Dendritic cell treated with granulocyte-macrophage colony-stimulating factor and Interleukin-4, amounts not matched to agents 40 ng/mL and 50 ng/mL, for 4 days (primary cell): ENCODE measurements at regions not wholly inside any gene's neighbourhood (a gene's known extent, or its start where the extent isn't known, plus 50 kb on each side); places are given as distances from the start of the nearest gene placed in this dataset.

Experiments
- H3K27ac Mint-ChIP-seq: one replicate; pipeline ENCODE4 v1.8.0; 2022; ENCODE audit warnings: mild to moderate bottlenecking, mixed read lengths
- H3K27me3 Mint-ChIP-seq: one replicate; pipeline ENCODE4 v1.8.0; 2022; ENCODE audit warnings: mild to moderate bottlenecking, mixed read lengths
- H3K36me3 Mint-ChIP-seq: one replicate; pipeline ENCODE4 v1.8.0; 2022; ENCODE audit warnings: low read depth, mixed read lengths
- H3K4me1 Mint-ChIP-seq: one replicate; pipeline ENCODE4 v1.8.0; 2022; ENCODE audit warnings: low read depth, mixed read lengths
- H3K4me3 Mint-ChIP-seq: one replicate; pipeline ENCODE4 v1.8.0; 2022; ENCODE audit warnings: mild to moderate bottlenecking, moderate library complexity, mixed read lengths
- H3K9me3 Mint-ChIP-seq: one replicate; pipeline ENCODE4 v1.8.0; 2022; ENCODE audit warnings: mixed read lengths
- intact Hi-C: fragments of 100-400 bp; cut with micrococcal nuclease; formaldehyde crosslinking; loops from one replicate; pipeline ENCODE4 v1.15.0; 2022

DNA sequence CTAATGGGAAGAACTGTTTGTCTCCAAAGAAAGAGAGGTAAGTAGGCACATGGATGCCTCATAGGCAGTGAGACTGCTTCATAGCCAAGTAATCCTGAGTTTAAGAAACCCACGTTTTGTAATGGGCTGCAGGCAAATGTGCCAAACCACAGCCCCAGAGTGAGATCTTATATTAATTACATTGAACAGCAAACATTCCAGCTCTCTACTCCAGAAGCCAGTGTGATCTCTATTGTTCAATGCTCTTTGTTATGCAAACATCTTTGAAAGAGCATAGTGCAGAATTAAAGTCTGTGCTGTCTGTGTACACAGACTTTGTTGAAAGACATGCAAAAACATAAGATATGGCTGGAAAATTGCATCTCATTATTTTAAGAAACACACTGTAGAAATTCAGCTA is 720.8 kb upstream of the REG3G start:
- no peak overlapping the region for H3K4me3 Mint-ChIP-seq
- no peaks in the 10 kb centered on the region for H3K36me3 Mint-ChIP-seq
- H3K9me3 Mint-ChIP-seq: no peaks in the 10 kb centered on the region
- no peaks in the 10 kb centered on the region for H3K27me3 Mint-ChIP-seq
- H3K27ac Mint-ChIP-seq: no peak overlapping the region
- intact Hi-C loops: no loop called here
- H3K4me1 Mint-ChIP-seq: no peaks in the 10 kb centered on the region

DNA sequence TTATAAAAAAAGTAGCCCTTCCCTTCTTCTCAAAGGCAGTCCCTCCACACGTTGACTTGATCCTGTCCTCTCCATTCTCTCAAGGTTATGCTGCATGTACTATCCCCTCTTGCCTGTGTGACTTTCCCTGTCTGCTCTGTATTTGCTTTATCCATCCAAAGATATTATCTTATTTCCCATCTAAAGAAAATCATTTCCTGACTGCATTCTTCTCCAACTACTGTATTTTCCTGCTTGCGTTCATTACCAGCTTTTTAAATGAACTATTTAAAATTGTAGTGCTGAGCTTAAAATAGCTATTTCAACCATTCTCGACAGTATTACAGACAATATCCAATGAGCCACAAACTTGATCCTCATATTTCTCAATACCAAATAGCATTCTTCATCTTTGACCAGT is 716.0 kb upstream of the REG3G start:
- H3K27ac Mint-ChIP-seq: no peak overlapping the region
- intact Hi-C loops: no loop called here
- H3K36me3 Mint-ChIP-seq: no peaks in the 10 kb centered on the region
- no peaks in the 10 kb centered on the region for H3K4me1 Mint-ChIP-seq
- H3K27me3 Mint-ChIP-seq: no peaks in the 10 kb centered on the region
- no peaks in the 10 kb centered on the region for H3K9me3 Mint-ChIP-seq
- H3K4me3 Mint-ChIP-seq: no peak overlapping the region

DNA sequence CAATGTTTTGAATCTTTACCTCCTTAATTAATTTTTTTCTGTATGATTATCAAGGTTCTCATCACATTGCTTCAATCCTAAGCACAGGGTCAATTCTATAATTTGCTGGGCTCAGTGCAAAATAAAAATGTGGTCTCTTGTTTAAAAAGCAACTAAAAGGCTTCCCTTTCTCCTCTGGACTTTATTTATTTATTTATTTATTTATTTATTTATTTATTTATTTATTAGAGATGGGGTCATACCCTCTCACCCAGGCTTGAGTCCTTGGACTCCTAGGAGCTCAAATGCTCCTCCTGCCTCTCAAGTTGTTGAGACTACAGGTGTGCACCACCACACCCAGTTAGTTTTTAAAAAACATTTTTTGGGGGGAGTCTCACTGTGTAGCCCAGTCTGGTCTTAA is 710.1 kb upstream of the REG3G start:
- H3K9me3 Mint-ChIP-seq: peaks cover 9% of the 10 kb centered on the region
- H3K4me3 Mint-ChIP-seq: no peak overlapping the region
- intact Hi-C loops: no loop called here
- H3K27me3 Mint-ChIP-seq: no peaks in the 10 kb centered on the region
- H3K4me1 Mint-ChIP-seq: no peaks in the 10 kb centered on the region
- H3K36me3 Mint-ChIP-seq: no peaks in the 10 kb centered on the region
- no peak overlapping the region for H3K27ac Mint-ChIP-seq

DNA sequence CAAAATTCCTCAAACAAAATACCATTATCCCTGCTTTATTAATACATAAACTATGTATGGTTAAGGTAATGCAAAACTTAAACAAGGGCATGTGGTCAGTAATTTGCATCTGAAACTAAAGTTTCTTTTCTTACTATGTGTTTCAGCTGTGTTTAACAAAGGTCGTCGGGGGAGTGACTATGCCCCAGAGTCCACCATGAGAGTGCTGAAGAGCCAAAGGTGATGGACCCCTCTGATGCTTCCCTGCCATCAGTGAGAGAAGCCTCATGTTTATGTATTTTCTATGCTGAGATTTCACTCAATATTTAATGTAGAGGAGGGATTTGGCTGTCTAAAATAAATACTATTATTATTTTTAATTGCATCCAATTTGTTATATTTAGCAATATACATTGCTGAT is 707.2 kb upstream of the REG3G start:
- Mint-ChIP-seq H3K4me3 (no peak overlapping the region), H3K27me3 (no peaks in the 10 kb centered on the region), H3K36me3 (no peaks in the 10 kb centered on the region), H3K27ac (no peak overlapping the region), H3K9me3 (peaks cover 9% of the 10 kb centered on the region), H3K4me1 (no peaks in the 10 kb centered on the region)
- intact Hi-C loops: no loop called here

DNA sequence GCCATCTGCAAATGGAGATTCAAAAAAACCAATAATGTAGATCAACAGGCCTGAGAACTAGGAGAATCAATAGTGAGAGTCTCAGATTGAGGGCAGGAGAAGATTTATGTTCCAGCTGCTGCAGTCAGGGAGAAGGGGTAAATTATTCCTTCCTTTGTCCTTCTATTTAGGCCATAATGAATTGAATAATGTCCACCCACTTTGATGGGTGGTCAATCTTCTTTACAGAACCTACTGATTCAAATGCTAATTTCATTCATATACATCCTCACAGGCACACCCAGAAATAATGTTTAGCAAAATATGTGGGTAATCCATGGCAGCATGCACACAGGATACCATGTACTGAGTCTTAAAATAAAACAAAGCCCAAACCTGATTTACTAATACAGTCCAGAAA is 695.3 kb upstream of the REG3G start:
- Mint-ChIP-seq H3K27ac (no peak overlapping the region), H3K27me3 (no peaks in the 10 kb centered on the region), H3K4me1 (no peaks in the 10 kb centered on the region), H3K9me3 (no peaks in the 10 kb centered on the region), H3K36me3 (no peaks in the 10 kb centered on the region), H3K4me3 (no peak overlapping the region)
- intact Hi-C loops: no loop called here

DNA sequence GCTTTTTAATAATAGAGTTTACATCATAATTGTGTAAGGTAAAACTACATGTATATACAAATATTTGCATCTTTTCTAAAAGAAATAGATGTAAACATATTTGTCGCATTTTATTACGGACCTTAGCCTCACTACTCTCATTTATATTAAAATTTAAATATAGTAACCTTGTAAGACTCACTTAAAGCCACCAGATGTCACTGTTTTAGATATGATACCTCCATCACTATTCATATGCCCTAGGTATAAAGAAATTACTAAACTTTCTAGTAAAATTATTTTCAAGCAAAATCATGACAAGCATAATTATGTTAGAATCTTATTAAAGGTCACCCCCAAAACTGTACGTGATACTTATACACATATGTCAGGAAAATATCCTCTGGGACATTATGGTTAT is 674.3 kb upstream of the REG3G start:
- Mint-ChIP-seq H3K27ac (no peak overlapping the region), H3K9me3 (no peaks in the 10 kb centered on the region), H3K4me1 (no peaks in the 10 kb centered on the region), H3K27me3 (no peaks in the 10 kb centered on the region), H3K36me3 (no peaks in the 10 kb centered on the region), H3K4me3 (no peak overlapping the region)
- intact Hi-C loops: no loop called here

DNA sequence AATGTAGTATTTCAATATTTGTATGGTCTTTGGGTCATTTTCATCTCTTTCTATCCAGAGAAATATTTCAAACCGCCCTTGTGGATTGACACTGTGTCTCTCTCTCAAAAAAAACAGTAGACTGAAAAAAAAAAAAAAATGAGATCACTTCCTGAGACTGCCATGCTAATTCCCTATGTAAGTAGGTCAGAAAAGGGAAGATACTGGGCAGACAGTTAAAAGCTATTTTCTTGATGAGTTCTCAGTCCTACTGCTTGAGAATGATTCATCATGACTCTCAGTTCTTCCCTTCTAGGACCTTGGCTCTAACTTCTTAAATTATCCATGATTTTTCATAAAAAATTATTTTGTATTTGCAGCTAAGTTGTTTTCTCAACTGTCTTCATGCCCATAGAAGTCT is 672.3 kb upstream of the REG3G start:
- no peaks in the 10 kb centered on the region for H3K9me3 Mint-ChIP-seq
- no peak overlapping the region for H3K27ac Mint-ChIP-seq
- no peaks in the 10 kb centered on the region for H3K4me1 Mint-ChIP-seq
- H3K36me3 Mint-ChIP-seq: no peaks in the 10 kb centered on the region
- H3K27me3 Mint-ChIP-seq: no peaks in the 10 kb centered on the region
- intact Hi-C loops: no loop called here
- no peak overlapping the region for H3K4me3 Mint-ChIP-seq

DNA sequence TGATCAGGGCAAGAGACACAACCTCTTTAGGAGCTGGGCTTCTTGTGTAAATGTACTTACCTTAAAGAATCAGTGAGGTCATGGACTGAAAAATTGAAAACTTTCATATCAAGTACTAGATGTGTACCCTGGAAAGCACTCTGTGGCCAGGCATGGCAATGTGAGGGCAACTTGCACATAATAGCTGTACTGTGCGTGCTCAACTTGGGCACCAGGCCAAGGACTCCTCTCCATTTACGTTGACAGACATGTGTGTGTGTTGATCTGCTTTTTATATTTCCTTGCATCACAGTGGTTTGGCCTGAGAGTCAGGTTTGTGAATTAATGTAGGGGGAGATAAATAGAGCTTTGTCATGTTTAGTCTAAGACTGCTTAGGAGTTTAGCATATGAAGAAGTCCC is 669.5 kb upstream of the REG3G start:
- intact Hi-C loops: no loop called here

DNA sequence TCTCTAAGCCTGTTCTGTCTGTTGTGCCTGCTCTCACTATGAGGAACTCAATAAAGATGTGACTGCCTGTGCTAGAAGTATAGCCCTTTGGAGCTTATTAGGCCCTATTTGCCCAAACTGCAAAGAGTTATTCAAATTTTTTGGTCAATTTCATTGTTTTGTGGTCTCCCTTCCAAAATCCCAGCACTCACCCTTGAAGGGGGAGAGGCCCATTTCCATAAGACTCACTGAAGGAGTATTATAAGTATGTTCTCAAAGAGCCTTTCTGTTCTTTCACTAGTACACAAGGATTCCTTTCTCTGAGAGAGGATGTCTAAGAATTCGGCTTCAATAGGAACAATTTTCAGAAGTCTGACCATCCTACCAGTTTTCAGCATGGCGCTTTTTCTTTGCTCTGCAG is 641.9 kb upstream of the REG3G start:
- H3K4me3 Mint-ChIP-seq: no peak overlapping the region
- H3K4me1 Mint-ChIP-seq: no peaks in the 10 kb centered on the region
- no peak overlapping the region for H3K27ac Mint-ChIP-seq
- no peaks in the 10 kb centered on the region for H3K36me3 Mint-ChIP-seq
- peaks cover 9% of the 10 kb centered on the region for H3K9me3 Mint-ChIP-seq
- intact Hi-C loops: no loop called here
- H3K27me3 Mint-ChIP-seq: no peaks in the 10 kb centered on the region

More for the DNA sequence above, 669.5 kb upstream of the REG3G start:
- no peaks in the 10 kb centered on the region for H3K4me1 Mint-ChIP-seq
- no peaks in the 10 kb centered on the region for H3K9me3 Mint-ChIP-seq
- H3K27me3 Mint-ChIP-seq: no peaks in the 10 kb centered on the region
- no peak overlapping the region for H3K27ac Mint-ChIP-seq
- no peaks in the 10 kb centered on the region for H3K36me3 Mint-ChIP-seq
- H3K4me3 Mint-ChIP-seq: no peak overlapping the region

DNA sequence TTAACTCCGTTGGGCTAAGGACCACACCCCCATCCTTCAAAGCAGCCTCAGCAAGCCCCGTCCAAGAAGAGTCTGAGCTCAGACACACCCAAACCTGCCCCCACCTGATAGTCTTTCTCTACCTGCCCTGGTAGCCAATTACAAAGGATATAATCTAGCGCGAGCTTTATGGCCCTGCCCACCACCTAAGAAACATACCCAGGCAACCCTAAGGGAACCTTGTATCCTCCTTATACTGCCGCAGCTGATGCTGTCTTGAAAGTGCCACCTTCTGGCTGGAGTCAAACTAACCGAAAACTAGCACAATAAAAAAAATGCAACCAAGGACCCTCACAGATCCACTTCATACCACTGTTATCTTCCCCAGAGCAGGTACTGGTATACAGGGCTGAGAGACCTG is 628.3 kb upstream of the REG3G start:
- intact Hi-C loops: no loop called here
- Mint-ChIP-seq H3K36me3 (no peaks in the 10 kb centered on the region), H3K27me3 (no peaks in the 10 kb centered on the region), H3K27ac (no peak overlapping the region), H3K9me3 (peaks cover 66% of the 10 kb centered on the region), H3K4me1 (no peaks in the 10 kb centered on the region), H3K4me3 (no peak overlapping the region)

DNA sequence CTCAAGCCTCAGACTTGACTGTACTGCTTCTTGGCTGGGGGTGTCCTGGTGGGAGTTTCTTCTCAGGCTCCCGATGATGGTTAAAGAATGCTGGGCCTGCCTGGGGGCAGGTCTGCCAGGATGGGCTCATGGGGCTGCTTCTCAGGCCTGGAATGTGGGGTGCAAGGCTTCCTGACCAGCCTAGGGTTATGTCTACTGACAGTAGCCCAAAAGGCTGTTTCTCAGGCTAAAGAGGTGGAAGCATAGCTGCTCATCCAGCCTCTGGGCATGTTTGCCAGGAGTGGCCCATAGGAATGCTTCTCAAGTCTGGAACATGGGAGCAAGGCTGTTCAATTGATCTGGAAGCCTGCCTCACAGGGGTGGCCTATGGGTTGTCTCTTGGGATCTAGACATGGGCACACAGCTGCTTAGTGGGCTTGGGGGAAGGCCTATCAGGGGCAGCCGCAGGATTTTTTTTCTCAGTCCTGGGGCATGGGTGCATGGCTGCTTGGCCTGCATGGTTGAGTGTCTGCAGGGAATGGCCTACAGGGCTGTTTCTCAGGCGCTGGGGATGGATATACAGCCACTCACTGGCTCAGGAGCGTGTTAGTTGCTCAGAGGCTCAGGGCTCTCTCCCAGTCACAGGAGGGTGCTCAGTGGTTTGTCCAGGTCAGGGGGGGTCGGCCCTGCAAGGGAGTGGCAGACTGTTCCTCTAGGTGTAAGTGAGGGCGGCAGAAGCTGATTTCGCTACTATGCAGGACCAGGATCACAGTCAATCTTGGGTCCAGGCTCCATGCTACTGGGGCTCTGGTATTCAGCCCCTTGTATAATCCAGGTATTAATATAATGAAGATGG is 617.3 kb upstream of the REG3G start:
- intact Hi-C loops: no loop called here
- H3K4me3 Mint-ChIP-seq: no peak overlapping the region
- H3K27ac Mint-ChIP-seq: no peak overlapping the region
- H3K36me3 Mint-ChIP-seq: no peaks in the 10 kb centered on the region
- no peaks in the 10 kb centered on the region for H3K9me3 Mint-ChIP-seq
- no peaks in the 10 kb centered on the region for H3K27me3 Mint-ChIP-seq
- no peaks in the 10 kb centered on the region for H3K4me1 Mint-ChIP-seq

DNA sequence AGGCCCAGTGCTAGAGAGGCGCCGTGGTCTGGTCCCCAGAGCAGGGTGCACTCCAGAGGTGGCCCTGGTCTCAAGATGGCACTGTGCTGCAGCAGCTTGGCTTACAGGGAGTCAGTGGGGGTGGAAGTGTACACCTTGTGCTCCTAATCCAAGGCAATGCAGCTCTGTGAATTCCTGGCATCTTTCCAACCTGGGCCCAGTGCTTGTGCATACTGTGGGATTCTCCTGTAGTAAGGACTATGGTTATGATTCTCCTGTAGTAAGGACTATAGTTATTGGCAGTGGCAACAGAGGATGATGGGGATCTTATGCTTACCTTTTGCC is 616.7 kb upstream of the REG3G start:
- H3K4me3 Mint-ChIP-seq: no peak overlapping the region
- no peaks in the 10 kb centered on the region for H3K9me3 Mint-ChIP-seq
- intact Hi-C loops: no loop called here
- no peaks in the 10 kb centered on the region for H3K36me3 Mint-ChIP-seq
- H3K27ac Mint-ChIP-seq: no peak overlapping the region
- H3K27me3 Mint-ChIP-seq: no peaks in the 10 kb centered on the region
- H3K4me1 Mint-ChIP-seq: no peaks in the 10 kb centered on the region

DNA sequence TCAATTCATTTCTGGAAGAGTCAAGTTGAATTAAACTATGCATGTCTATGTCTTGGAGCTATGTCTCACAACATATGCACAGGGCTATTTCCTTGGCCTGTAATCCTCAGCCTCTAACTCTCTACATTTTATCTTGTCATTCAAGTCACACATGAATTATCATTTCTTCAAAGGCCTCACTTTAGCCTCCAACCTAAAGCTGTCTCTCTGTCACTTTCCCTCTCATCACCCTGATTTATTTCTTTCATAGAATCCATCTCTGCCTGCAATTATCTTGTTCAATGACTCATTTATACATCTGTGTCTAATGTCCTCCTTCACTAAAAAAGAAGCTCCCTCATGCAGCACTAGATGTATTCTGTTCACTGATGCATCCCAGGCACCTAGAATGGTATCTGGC is 614.2 kb upstream of the REG3G start:
- Mint-ChIP-seq H3K27me3 (no peaks in the 10 kb centered on the region), H3K4me3 (no peak overlapping the region), H3K4me1 (no peaks in the 10 kb centered on the region), H3K9me3 (no peaks in the 10 kb centered on the region), H3K27ac (no peak overlapping the region), H3K36me3 (no peaks in the 10 kb centered on the region)
- intact Hi-C loops: no loop called here

DNA sequence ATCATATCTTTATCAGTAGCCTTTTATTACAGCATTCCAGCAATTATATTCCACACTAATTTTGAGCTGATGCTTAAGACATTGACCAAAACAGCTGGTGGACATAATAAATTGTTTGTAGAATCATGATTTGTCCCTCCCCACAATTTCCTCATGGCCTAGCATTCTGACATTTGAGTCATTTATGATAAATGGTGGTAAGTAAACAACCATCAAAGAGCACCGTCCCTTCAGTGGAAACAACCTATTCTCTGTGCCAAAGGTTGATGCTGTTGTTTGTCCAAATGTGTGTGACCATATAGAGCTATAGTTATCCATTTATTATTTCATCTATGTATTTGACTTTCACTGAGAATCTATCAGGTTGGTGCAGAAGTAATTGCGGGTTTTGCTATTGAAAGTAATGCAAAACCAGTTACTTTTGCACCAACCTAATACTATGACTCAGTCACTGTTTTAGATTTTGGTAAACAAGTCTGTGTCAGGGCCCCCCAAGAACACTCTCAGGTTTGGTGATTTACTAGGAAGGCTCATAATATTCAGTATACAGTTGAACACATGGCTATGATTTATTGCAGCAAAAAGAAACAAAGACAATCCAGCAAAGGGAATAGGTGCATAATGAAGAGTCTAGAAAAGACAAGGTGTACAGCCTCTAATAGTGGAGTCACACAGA is 608.7 kb upstream of the REG3G start:
- intact Hi-C loops: no loop called here
- Mint-ChIP-seq H3K27me3 (no peaks in the 10 kb centered on the region), H3K27ac (no peak overlapping the region), H3K36me3 (no peaks in the 10 kb centered on the region), H3K9me3 (no peaks in the 10 kb centered on the region), H3K4me3 (no peak overlapping the region), H3K4me1 (no peaks in the 10 kb centered on the region)

DNA sequence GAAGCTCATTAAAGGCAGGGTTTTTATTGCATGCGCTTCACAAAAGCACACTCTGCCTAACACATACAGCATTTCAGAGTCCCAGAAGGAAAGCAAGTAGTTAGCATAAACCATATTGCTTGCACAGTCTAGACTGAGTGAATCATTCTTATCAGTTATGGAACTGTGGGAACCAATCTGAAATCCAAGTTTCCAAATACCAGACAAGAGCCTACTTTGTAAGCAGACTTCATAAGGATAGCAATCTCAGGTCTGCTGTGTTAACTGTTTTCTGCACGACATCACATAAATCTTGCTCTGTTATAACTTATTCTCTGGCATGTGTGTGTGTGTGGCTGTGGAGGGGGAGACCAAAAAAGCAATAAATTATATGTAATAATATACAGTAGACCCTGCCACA is 608.1 kb upstream of the REG3G start:
- H3K27me3 Mint-ChIP-seq: no peaks in the 10 kb centered on the region
- H3K27ac Mint-ChIP-seq: no peak overlapping the region
- no peaks in the 10 kb centered on the region for H3K36me3 Mint-ChIP-seq
- intact Hi-C loops: no loop called here
- H3K4me1 Mint-ChIP-seq: no peaks in the 10 kb centered on the region
- no peaks in the 10 kb centered on the region for H3K9me3 Mint-ChIP-seq
- H3K4me3 Mint-ChIP-seq: no peak overlapping the region
